ENCODE measurements at regions not wholly inside any gene's neighbourhood (a gene's known extent, or its start where the extent isn't known, plus 50 kb on each side); places are given as distances from the start of the nearest gene placed in this dataset.

- ATAC-seq (no peak), DNase-seq (no peak)
- intact Hi-C loops (cut with micrococcal nuclease), result no loop called here
- H3K4me1 ChIP-seq (ENCODE audit: control insufficient read depth, insufficient read depth, low read length), result no peaks in the 10 kb centered on the region
- TF ChIP-seq CTCF (IDR thresholded peaks at IDR 0.05), result no peak
- no peaks in the 10 kb centered on the region for H3K9me3 ChIP-seq (ENCODE audit: control insufficient read depth, insufficient read depth, low read length)
- no peaks in the 10 kb centered on the region for H3K27me3 Mint-ChIP-seq (ENCODE audit: low read depth in 2 of 2)
- no peak overlapping the region for H3K27ac Mint-ChIP-seq
- no peak overlapping the region for H3K27ac ChIP-seq (ENCODE audit: low read length)
- H3K4me3 Mint-ChIP-seq, result no peak overlapping the region
- no peaks in the 10 kb centered on the region for H3K4me1 Mint-ChIP-seq
- H3K36me3 ChIP-seq (ENCODE audit: control insufficient read depth, insufficient read depth, low read length), result no peaks in the 10 kb centered on the region
- no peak overlapping the region for H3K4me3 ChIP-seq (ENCODE audit: low read length)
- H3K9me3 Mint-ChIP-seq, result peaks cover 4 to 8% of the 10 kb centered on the region in 2 donors
- H3K27me3 ChIP-seq (ENCODE audit: control insufficient read depth, insufficient read depth, low read length), result no peaks in the 10 kb centered on the region
- no peaks in the 10 kb centered on the region for H3K36me3 Mint-ChIP-seq
- WGBS (ENCODE audit: insufficient coverage), result no CpG with 5 or more reads among the region's 1 CpG
Measured at GRCh38 chr13:106815545-106815944, 247.6 kb upstream of the ARGLU1 start.

- Histone ChIP-seq H3K4me3 (ENCODE audit: low read length) (no peak overlapping the region), H3K27ac (ENCODE audit: low read length) (no peak overlapping the region), H3K36me3 (ENCODE audit: control insufficient read depth, insufficient read depth, low read length) (no peaks in the 10 kb centered on the region), H3K4me1 (ENCODE audit: control insufficient read depth, insufficient read depth, low read length) (no peaks in the 10 kb centered on the region), H3K27me3 (ENCODE audit: control insufficient read depth, insufficient read depth, low read length) (no peaks in the 10 kb centered on the region), H3K9me3 (ENCODE audit: control insufficient read depth, insufficient read depth, low read length) (no peaks in the 10 kb centered on the region)
- no peak for DNase-seq
- H3K4me1 Mint-ChIP-seq, result no peaks in the 10 kb centered on the region
- no peaks in the 10 kb centered on the region for H3K27me3 Mint-ChIP-seq (ENCODE audit: low read depth in 2 of 2)
- TF ChIP-seq CTCF (IDR thresholded peaks at IDR 0.05), result no peak
- no peaks in the 10 kb centered on the region for H3K36me3 Mint-ChIP-seq
- no peak for ATAC-seq
- intact Hi-C loops (cut with micrococcal nuclease), result no loop called here
- 30% methylated on average over 1 of the region's 1 CpG for WGBS (ENCODE audit: insufficient coverage)
- H3K27ac Mint-ChIP-seq, result no peak overlapping the region
- no peak overlapping the region for H3K4me3 Mint-ChIP-seq
- H3K9me3 Mint-ChIP-seq, result peaks cover 4 to 8% of the 10 kb centered on the region in 2 donors
Measured at GRCh38 chr13:106814463-106814862, 246.5 kb upstream of the ARGLU1 start.

- WGBS (ENCODE audit: insufficient coverage), result 95% methylated on average over 3 of the region's 3 CpGs
Measured at GRCh38 chr13:106810069-106810468, 242.1 kb upstream of the ARGLU1 start.

More at GRCh38 chr13:106810069-106810468, 242.1 kb upstream of the ARGLU1 start:
- no peak for TF ChIP-seq CTCF (IDR thresholded peaks at IDR 0.05)
- Mint-ChIP-seq H3K27ac (no peak overlapping the region), H3K36me3 (no peaks in the 10 kb centered on the region), H3K27me3 (ENCODE audit: low read depth in 2 of 2) (no peaks in the 10 kb centered on the region), H3K4me3 (no peak overlapping the region), H3K9me3 (peaks cover 2 to 8% of the 10 kb centered on the region in 2 donors), H3K4me1 (no peaks in the 10 kb centered on the region)
- no peak for ATAC-seq
- Histone ChIP-seq H3K4me3 (ENCODE audit: low read length) (no peak overlapping the region), H3K27ac (ENCODE audit: low read length) (no peak overlapping the region), H3K36me3 (ENCODE audit: control insufficient read depth, insufficient read depth, low read length) (no peaks in the 10 kb centered on the region), H3K27me3 (ENCODE audit: control insufficient read depth, insufficient read depth, low read length) (no peaks in the 10 kb centered on the region), H3K9me3 (ENCODE audit: control insufficient read depth, insufficient read depth, low read length) (no peaks in the 10 kb centered on the region), H3K4me1 (ENCODE audit: control insufficient read depth, insufficient read depth, low read length) (no peaks in the 10 kb centered on the region)
- no peak for DNase-seq
- intact Hi-C loops (cut with micrococcal nuclease), result no loop called here

Measured in natural killer cell (primary cell).